Brain microvascular endothelial cell (primary cell): ENCODE measurements at regions not wholly inside any gene's neighbourhood (a gene's known extent, or its start where the extent isn't known, plus 50 kb on each side); places are given as distances from the start of the nearest gene placed in this dataset.
"Not testable (repeated sequence)": the region's sequence is repeated elsewhere in the genome, so short reads cannot be mapped to it uniquely, and the experiment has no call there.

ENCODE experiments used
- DNase-seq: peaks from one replicate; pipeline ENCODE4 v3.0.0-alpha.2; 2020
- H3K27ac ChIP-seq: fragments of 250-450 bp; sonication (Bioruptor Pico); 2 replicates; pipeline ENCODE4 v1.5.1; 2020; ENCODE audit warnings: mild to moderate bottlenecking, moderate library complexity
- H3K27me3 ChIP-seq: fragments of 250-450 bp; sonication (Bioruptor Pico); replicated peaks from 2 replicates; pipeline ENCODE4 v1.5.1; 2020; ENCODE audit warnings: mild to moderate bottlenecking
- H3K36me3 ChIP-seq: fragments of 250-450 bp; sonication (Bioruptor Pico); replicated peaks from 2 replicates; pipeline ENCODE4 v1.5.1; 2020; ENCODE audit warnings: mild to moderate bottlenecking
- H3K4me3 ChIP-seq: 2 replicates; pipeline ENCODE4 v1.5.1; 2011; ENCODE audit warnings: low read depth, mild to moderate bottlenecking, control low read depth, low read length, moderate library complexity
- in situ Hi-C: cut with HindIII; loops from 2 replicates; pipeline ENCODE4 v1.10.0; 2017; ENCODE audit warnings: low sequenced_read_pairs, low pct_ligation_motif_present
- TF ChIP-seq, protein P1 (sequence below): IDR thresholded peaks from 2 replicates; pipeline ENCODE4 v1.5.1; 2011; ENCODE audit warnings: low read depth, mild to moderate bottlenecking, moderate library complexity, low read length, control low read depth, inconsistent platforms; ENCODE audit errors: missing control alignments

DNA sequence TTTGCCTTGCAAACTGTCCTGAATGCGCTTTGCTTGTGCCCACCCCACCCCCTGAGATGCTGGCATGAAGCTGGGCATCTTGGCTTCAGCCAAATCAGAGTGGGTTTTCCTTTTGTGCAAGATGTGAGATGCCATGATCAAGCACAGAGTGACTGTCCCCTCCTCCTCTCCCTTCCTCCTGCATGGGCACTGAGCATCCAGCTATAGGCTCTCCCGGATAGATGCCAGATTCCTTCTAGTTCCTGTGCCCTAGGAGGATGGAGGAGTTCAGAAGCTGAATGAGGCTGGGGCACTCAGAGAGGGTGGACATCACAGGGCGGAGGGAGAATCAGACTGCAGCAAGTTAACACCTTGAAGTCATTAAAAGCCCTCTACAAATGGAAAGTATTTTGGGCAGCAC lies 384.1 kb upstream of the CCL2 start:
- DNase-seq, result no peak
- TF ChIP-seq, protein P1, sequence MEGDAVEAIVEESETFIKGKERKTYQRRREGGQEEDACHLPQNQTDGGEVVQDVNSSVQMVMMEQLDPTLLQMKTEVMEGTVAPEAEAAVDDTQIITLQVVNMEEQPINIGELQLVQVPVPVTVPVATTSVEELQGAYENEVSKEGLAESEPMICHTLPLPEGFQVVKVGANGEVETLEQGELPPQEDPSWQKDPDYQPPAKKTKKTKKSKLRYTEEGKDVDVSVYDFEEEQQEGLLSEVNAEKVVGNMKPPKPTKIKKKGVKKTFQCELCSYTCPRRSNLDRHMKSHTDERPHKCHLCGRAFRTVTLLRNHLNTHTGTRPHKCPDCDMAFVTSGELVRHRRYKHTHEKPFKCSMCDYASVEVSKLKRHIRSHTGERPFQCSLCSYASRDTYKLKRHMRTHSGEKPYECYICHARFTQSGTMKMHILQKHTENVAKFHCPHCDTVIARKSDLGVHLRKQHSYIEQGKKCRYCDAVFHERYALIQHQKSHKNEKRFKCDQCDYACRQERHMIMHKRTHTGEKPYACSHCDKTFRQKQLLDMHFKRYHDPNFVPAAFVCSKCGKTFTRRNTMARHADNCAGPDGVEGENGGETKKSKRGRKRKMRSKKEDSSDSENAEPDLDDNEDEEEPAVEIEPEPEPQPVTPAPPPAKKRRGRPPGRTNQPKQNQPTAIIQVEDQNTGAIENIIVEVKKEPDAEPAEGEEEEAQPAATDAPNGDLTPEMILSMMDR, result no peak
- Histone ChIP-seq H3K27ac (no peak overlapping the region), H3K4me3 (no peak overlapping the region), H3K27me3 (no peaks in the 10 kb centered on the region), H3K36me3 (no peaks in the 10 kb centered on the region)
- in situ Hi-C loops, result no loop called here

DNA sequence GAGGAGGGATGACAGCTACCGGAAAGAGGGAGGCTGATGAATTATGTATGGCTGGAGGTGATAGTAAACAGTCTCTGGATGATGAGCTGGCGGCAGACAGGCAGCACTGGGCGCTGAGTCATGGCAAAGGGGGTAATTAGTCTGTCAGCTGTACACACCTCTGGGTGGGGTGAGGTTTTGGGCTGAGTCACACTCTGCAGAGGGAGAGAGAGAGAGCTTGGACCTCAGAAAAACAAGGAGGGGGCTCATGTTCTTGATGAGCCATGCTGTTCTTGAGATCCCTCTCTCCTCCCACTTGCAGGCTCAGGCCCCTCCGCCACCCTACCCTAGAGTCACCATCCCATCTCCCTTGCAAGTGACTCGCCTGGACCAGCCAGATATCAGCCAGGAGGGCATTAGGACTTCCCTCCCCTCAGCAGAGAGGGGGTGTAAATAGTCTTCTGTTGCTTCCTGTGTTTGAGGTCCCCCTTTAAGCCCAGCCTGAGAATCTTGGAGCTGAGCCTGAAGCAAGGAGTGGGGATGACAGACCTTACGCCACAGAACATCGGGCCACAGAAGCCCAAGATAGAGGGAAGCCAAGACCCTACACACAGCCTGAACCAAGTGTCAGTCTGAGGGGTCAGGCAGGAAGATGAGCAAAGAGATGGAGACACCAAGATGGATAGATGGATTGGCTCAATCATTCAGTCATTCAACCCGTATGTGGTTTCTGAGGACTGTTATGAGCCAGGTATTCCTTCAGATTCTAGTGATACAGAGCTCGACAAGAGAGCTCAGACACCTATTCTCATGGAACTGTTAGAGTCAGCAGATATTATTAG lies 383.2 kb upstream of the CCL2 start:
- Histone ChIP-seq H3K36me3 (no peaks in the 10 kb centered on the region), H3K4me3 (no peak overlapping the region), H3K27me3 (no peaks in the 10 kb centered on the region), H3K27ac (no peak overlapping the region)
- in situ Hi-C loops, result no loop called here
- DNase-seq, result no peak
- TF ChIP-seq, protein P1, result no peak

DNA sequence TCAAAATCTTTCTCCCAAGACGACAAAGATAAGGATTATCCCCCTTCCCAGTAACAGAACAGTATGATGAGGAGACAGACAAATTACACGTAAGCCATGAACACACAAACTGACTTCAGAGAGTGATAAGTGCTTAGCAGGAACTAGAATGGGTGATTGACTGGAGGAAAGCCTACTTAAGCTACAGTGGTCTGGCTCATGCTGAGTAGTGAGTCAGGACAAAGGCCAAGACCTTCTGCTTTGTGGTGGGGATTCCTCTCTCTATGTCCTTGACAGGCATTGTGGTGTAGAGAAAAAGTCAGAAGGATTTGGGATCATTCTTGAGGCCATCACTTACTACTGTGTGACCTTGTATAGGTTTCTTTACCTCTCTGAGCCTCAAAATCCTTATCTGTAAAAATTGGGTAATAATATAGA lies 381.9 kb upstream of the CCL2 start:
- no peaks in the 10 kb centered on the region for H3K36me3 ChIP-seq
- H3K27me3 ChIP-seq, result no peaks in the 10 kb centered on the region
- in situ Hi-C loops, result no loop called here
- DNase-seq, result no peak
- no peak overlapping the region for H3K27ac ChIP-seq
- TF ChIP-seq, protein P1, result no peak
- no peak overlapping the region for H3K4me3 ChIP-seq

DNA sequence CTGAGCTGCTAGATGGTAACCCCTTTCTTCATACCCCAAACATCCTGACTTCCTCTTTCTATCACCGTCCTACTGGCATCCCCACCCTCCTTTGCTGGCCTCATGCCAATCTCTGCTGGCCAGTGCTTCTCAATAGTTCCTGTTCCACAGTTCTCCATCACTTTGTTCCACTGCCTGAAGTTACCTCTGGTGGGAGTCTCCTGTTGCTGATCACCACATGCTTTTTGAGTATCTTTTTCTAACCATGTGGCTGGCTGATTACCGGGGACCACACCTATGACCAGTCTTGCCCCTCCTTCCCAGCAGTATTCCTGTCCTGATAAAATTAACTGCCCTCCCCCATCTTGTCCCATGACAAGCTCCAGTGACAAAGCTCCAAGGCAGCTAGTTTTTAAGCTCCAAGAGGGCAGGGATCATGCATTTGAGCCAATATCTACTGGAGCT lies 380.4 kb upstream of the CCL2 start:
- no peak overlapping the region for H3K27ac ChIP-seq
- H3K4me3 ChIP-seq, result no peak overlapping the region
- DNase-seq, result no peak
- H3K27me3 ChIP-seq, result no peaks in the 10 kb centered on the region
- TF ChIP-seq, protein P1, result no peak
- in situ Hi-C loops, result no loop called here
- no peaks in the 10 kb centered on the region for H3K36me3 ChIP-seq

DNA sequence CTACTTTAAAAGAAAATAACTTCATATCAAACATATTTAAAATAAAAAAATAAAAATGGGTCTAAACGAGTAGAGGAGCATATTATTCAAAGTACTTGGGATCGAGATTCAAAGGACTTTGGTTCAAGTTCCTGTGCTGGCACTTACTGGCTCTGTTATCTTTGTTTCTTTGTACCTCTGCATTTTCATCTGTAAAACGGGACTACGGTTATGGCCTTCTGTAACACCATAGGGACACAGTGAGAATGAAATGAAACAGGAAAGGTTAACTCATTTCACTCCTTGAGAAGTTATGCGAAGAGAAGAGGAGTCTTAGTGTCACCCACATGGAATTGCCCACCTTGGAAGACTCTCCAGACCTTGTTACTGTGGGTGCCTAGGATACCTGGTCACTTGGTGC lies 379.1 kb upstream of the CCL2 start:
- no peak overlapping the region for H3K27ac ChIP-seq
- TF ChIP-seq, protein P1, result no peak
- no peaks in the 10 kb centered on the region for H3K27me3 ChIP-seq
- no peaks in the 10 kb centered on the region for H3K36me3 ChIP-seq
- no peak for DNase-seq
- H3K4me3 ChIP-seq, result no peak overlapping the region
- in situ Hi-C loops, result no loop called here

DNA sequence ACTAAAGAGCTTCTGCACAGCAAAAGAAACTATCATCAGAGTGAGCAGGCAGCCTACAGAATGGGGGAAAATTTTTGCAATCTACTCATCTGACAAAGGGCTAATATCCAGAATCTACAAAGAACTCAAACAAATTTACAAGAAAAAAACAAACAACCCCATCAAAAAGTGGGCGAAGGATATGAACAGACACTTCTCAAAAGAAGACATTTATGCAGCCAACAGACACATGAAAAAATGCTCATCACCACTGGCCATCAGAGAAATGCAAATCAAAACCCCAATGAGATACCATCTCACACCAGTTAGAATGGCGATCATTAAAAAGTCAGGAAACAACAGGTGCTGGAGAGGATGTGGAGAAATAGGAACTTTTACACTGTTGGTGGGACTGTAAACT lies 372.8 kb upstream of the CCL2 start:
- H3K27ac ChIP-seq, in situ Hi-C loops, DNase-seq, H3K27me3 ChIP-seq, H3K36me3 ChIP-seq, H3K4me3 ChIP-seq: not testable (repeated sequence)

DNA sequence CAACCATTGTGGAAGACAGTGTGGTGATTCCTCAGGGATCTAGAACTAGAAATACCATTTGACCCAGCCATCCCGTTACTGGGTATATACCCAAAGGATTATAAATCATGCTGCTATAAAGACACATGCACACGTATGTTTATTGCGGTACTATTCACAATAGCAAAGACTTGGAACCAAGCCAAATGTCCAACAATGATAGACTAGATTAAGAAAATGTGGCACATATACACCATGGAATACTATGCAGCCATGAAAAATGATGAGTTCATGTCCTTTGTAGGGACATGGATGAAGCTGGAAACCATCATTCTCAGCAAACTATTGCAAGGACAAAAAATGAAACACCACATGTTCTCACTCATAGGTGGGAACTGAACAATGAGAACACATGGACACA lies 372.4 kb upstream of the CCL2 start:
- in situ Hi-C loops, H3K27ac ChIP-seq, H3K27me3 ChIP-seq, H3K36me3 ChIP-seq, DNase-seq, H3K4me3 ChIP-seq: not testable (repeated sequence)
